Left lung (tissue), 4 donors: ENCODE measurements at regions not wholly inside any gene's neighbourhood (a gene's known extent, or its start where the extent isn't known, plus 50 kb on each side); places are given as distances from the start of the nearest gene placed in this dataset.

Experiments
- ATAC-seq: fragments of 200-7000 bp; cut with Tn5 transposase; one replicate; pipeline ENCODE4 v1.9.1; 2020; ENCODE audit warnings: moderate library complexity
- DNase-seq, 4 donors: peaks; one replicate each; pipeline ENCODE4 v3.0.0-alpha.2; 2013 to 2020
- H3K27ac ChIP-seq, 2 donors: fragments of 200-600 bp; sonication (generic) in 1 of 2; one replicate each; pipeline versions ENCODE4 v1.5.0 to v1.8.0; 2020 to 2021
- H3K27me3 ChIP-seq, 2 donors: fragments of 200-600 bp; sonication (generic) in 1 of 2; one replicate each; pipeline versions ENCODE4 v1.5.0 to v1.8.0; 2020 to 2021
- H3K36me3 ChIP-seq, 2 donors: fragments of 200-600 bp; sonication (generic) in 1 of 2; one replicate each; pipeline versions ENCODE4 v1.5.0 to v1.8.0; 2020 to 2021
- H3K4me1 ChIP-seq, 2 donors: fragments of 200-600 bp; one replicate each; pipeline ENCODE4 v1.8.0; 2021
- H3K4me3 ChIP-seq, 2 donors: fragments of 200-600 bp; sonication (generic) in 1 of 2; one replicate each; pipeline versions ENCODE4 v1.5.0 to v1.8.0; 2020 to 2021; ENCODE audit warnings: mild to moderate bottlenecking in 1 of 2
- H3K9me3 ChIP-seq, 2 donors: fragments of 200-600 bp; sonication (generic) in 1 of 2; one replicate each; pipeline versions ENCODE4 v1.5.0 to v1.8.0; 2020 to 2021
- CTCF ChIP-seq, 2 donors: fragments of 200-600 bp; sonication (generic) in 1 of 2; IDR thresholded peaks; one replicate each; pipeline versions ENCODE4 v1.5.0 to v1.8.0; 2021; ENCODE audit warnings: antibody characterized with exemption in 2 of 2
- intact Hi-C, 2 donors: fragments of 100-400 bp; cut with DNase I; formaldehyde crosslinking; loops; one replicate each; pipeline versions ENCODE4 v1.11.2 to v1.14.2; 2022
- donor health status: DM: no; HTN: yes; CAD: no.
- donor health status: DM: no; HTN: no; CAD: no.

- DNase-seq (no peak), ATAC-seq (no peak)
- no peak overlapping the region for H3K27ac ChIP-seq
- no peaks in the 10 kb centered on the region for H3K36me3 ChIP-seq
- intact Hi-C loops = no loop called here
- TF ChIP-seq CTCF (IDR thresholded peaks at IDR 0.05) = no peak
- H3K4me3 ChIP-seq = no peak overlapping the region
- H3K4me1 ChIP-seq = no peaks in the 10 kb centered on the region
- peaks cover 0 to 4% of the 10 kb centered on the region in 2 donors for H3K9me3 ChIP-seq
- H3K27me3 ChIP-seq = no peaks in the 10 kb centered on the region
Measured at GRCh38 chr9:23408874-23409273, 417.2 kb downstream of the ELAVL2 start.

- H3K27ac ChIP-seq = no peak overlapping the region
- ATAC-seq = no peak
- no peak overlapping the region for H3K4me3 ChIP-seq
- TF ChIP-seq CTCF (IDR thresholded peaks at IDR 0.05) = no peak
- H3K9me3 ChIP-seq = no peaks in the 10 kb centered on the region
- no peaks in the 10 kb centered on the region for H3K36me3 ChIP-seq
- DNase-seq = no peak
- intact Hi-C loops = no loop called here
- H3K27me3 ChIP-seq = no peaks in the 10 kb centered on the region
- H3K4me1 ChIP-seq = no peaks in the 10 kb centered on the region
Measured at GRCh38 chr9:23412046-23412445, 414.0 kb downstream of the ELAVL2 start.

GRCh38 chr9:23412458-23412857, 413.6 kb downstream of the ELAVL2 start:
- no peaks in the 10 kb centered on the region for H3K27me3 ChIP-seq
- no peak for ATAC-seq
- H3K9me3 ChIP-seq = no peaks in the 10 kb centered on the region
- H3K4me1 ChIP-seq = no peaks in the 10 kb centered on the region
- H3K4me3 ChIP-seq = no peak overlapping the region
- intact Hi-C loops = no loop called here
- DNase-seq = no peak
- no peaks in the 10 kb centered on the region for H3K36me3 ChIP-seq
- H3K27ac ChIP-seq = no peak overlapping the region
- no peak for TF ChIP-seq CTCF (IDR thresholded peaks at IDR 0.05)

GRCh38 chr9:23413541-23413940, 412.5 kb downstream of the ELAVL2 start:
- ATAC-seq = no peak
- Histone ChIP-seq H3K27ac (no peak overlapping the region), H3K4me1 (no peaks in the 10 kb centered on the region), H3K27me3 (no peaks in the 10 kb centered on the region), H3K9me3 (no peaks in the 10 kb centered on the region), H3K4me3 (no peak overlapping the region), H3K36me3 (no peaks in the 10 kb centered on the region)
- intact Hi-C loops = no loop called here
- DNase-seq = no peak
- TF ChIP-seq CTCF (IDR thresholded peaks at IDR 0.05) = no peak

GRCh38 chr9:23423999-23424398, 402.0 kb downstream of the ELAVL2 start:
- no peak overlapping the region for H3K27ac ChIP-seq
- intact Hi-C loops = no loop called here
- H3K27me3 ChIP-seq = no peaks in the 10 kb centered on the region
- no peak for TF ChIP-seq CTCF (IDR thresholded peaks at IDR 0.05)
- DNase-seq = no peak
- H3K4me3 ChIP-seq = no peak overlapping the region
- no peaks in the 10 kb centered on the region for H3K36me3 ChIP-seq
- H3K4me1 ChIP-seq = no peaks in the 10 kb centered on the region
- no peak for ATAC-seq
- no peaks in the 10 kb centered on the region for H3K9me3 ChIP-seq
